AG09319 (cell line): ENCODE measurements at regions not wholly inside any gene's neighbourhood (a gene's known extent, or its start where the extent isn't known, plus 50 kb on each side); places are given as distances from the start of the nearest gene placed in this dataset.

Source experiments
- DNase-seq: peaks from one replicate; pipeline ENCODE4 v3.0.0-alpha.2; 2010; ENCODE audit warnings: low read depth; ENCODE audit errors: extremely low read depth
- CTCF ChIP-seq: IDR thresholded peaks from 2 replicates; pipeline ENCODE4 v1.5.1; 2011; ENCODE audit warnings: low read depth, mild to moderate bottlenecking, inconsistent platforms, low read length, moderate library complexity

GRCh38 chr15:79178594-79178993 lies 88.0 kb upstream of the RASGRF1 start:
- no peak for TF ChIP-seq CTCF
- DNase-seq = no peak

- no peak for TF ChIP-seq CTCF
- DNase-seq = no peak
Observed at GRCh38 chr15:79176151-79176550, 85.6 kb upstream of the RASGRF1 start.

GRCh38 chr15:79172801-79173460 lies 82.4 kb upstream of the RASGRF1 start:
- DNase-seq = no peak
- TF ChIP-seq CTCF = no peak

- TF ChIP-seq CTCF = no peak
- no peak for DNase-seq
Observed at GRCh38 chr15:79172032-79172481, 81.5 kb upstream of the RASGRF1 start.

- no peak for TF ChIP-seq CTCF
- no peak for DNase-seq
Observed at GRCh38 chr15:79171320-79172031, 80.9 kb upstream of the RASGRF1 start.

GRCh38 chr15:79170256-79170664 lies 79.7 kb upstream of the RASGRF1 start:
- no peak for TF ChIP-seq CTCF
- DNase-seq = no peak

GRCh38 chr15:79169526-79170133 lies 79.0 kb upstream of the RASGRF1 start:
- TF ChIP-seq CTCF = no peak
- no peak for DNase-seq
